Esophagus squamous epithelium (tissue), 4 donors: ENCODE measurements at regions not wholly inside any gene's neighbourhood (a gene's known extent, or its start where the extent isn't known, plus 50 kb on each side); places are given as distances from the start of the nearest gene placed in this dataset.

Experiments
- POLR2A ChIP-seq, 4 donors: fragments of 450-650 bp; IDR thresholded peaks; one replicate each; pipeline ENCODE4 v1.6.1; 2017; ENCODE audit warnings: antibody characterized with exemption in 4 of 4, mild to moderate bottlenecking in 4 of 4, moderate library complexity in 3 of 4
- TF ChIP-seq, protein P1 (sequence below), 6 experiments: fragments of 450-650 bp in 4 of 6; fragments of 200-600 bp in 2 of 6; sonication (generic) in 2 of 6; IDR thresholded peaks; one replicate each; pipeline ENCODE4 v1.5.1; 2016 to 2019; ENCODE audit warnings: antibody characterized with exemption in 6 of 6, mild to moderate bottlenecking in 4 of 6, moderate library complexity in 4 of 6

- TF ChIP-seq, protein P1, sequence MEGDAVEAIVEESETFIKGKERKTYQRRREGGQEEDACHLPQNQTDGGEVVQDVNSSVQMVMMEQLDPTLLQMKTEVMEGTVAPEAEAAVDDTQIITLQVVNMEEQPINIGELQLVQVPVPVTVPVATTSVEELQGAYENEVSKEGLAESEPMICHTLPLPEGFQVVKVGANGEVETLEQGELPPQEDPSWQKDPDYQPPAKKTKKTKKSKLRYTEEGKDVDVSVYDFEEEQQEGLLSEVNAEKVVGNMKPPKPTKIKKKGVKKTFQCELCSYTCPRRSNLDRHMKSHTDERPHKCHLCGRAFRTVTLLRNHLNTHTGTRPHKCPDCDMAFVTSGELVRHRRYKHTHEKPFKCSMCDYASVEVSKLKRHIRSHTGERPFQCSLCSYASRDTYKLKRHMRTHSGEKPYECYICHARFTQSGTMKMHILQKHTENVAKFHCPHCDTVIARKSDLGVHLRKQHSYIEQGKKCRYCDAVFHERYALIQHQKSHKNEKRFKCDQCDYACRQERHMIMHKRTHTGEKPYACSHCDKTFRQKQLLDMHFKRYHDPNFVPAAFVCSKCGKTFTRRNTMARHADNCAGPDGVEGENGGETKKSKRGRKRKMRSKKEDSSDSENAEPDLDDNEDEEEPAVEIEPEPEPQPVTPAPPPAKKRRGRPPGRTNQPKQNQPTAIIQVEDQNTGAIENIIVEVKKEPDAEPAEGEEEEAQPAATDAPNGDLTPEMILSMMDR (IDR thresholded peaks at IDR 0.05), result no peak
- TF ChIP-seq POLR2A (IDR thresholded peaks at IDR 0.05), result no peak
Observed at GRCh38 chr4:179855469-179855868, 2387.7 kb upstream of the TENM3 start.
